H9 (cell line): ENCODE measurements at regions not wholly inside any gene's neighbourhood (a gene's known extent, or its start where the extent isn't known, plus 50 kb on each side); places are given as distances from the start of the nearest gene placed in this dataset.

ENCODE experiments used
- DNase-seq: peaks from one replicate; pipeline ENCODE4 v3.0.0-alpha.2; 2017
- H2AFZ ChIP-seq: one replicate; pipeline ENCODE4 v1.6.1; 2013; ENCODE audit warnings: mild to moderate bottlenecking, low read length, control low read depth, moderate library complexity
- H2AK5ac ChIP-seq: 2 replicates; pipeline ENCODE4 v1.6.1; 2013; ENCODE audit warnings: low read length, control low read depth, mixed read lengths; ENCODE audit not compliant: insufficient read length
- H2BK120ac ChIP-seq: one replicate; pipeline ENCODE4 v1.6.1; 2013; ENCODE audit warnings: low read depth, mild to moderate bottlenecking, low read length, control low read depth, inconsistent platforms; ENCODE audit not compliant: poor library complexity, severe bottlenecking
- H2BK12ac ChIP-seq: 2 replicates; pipeline ENCODE4 v1.6.1; 2013; ENCODE audit warnings: low read length, control low read depth, mixed read lengths, low read depth; ENCODE audit not compliant: insufficient read length
- H2BK15ac ChIP-seq: 2 replicates; pipeline ENCODE4 v1.6.1; 2013; ENCODE audit warnings: low read depth, low read length, control low read depth
- H2BK20ac ChIP-seq: one replicate; pipeline ENCODE4 v1.6.1; 2013; ENCODE audit warnings: low read depth, mild to moderate bottlenecking, low read length, control low read depth, inconsistent platforms; ENCODE audit not compliant: poor library complexity, severe bottlenecking
- H2BK5ac ChIP-seq: 2 replicates; pipeline ENCODE4 v1.6.1; 2013; ENCODE audit warnings: low read length, control low read depth, mixed read lengths; ENCODE audit not compliant: insufficient read length
- H3K14ac ChIP-seq: 2 replicates; pipeline ENCODE4 v1.6.1; 2013; ENCODE audit warnings: low read length, control low read depth; ENCODE audit not compliant: insufficient read depth
- H3K18ac ChIP-seq: 2 replicates; pipeline ENCODE4 v1.6.1; 2013; ENCODE audit warnings: low read depth, mild to moderate bottlenecking, mixed read lengths, low read length, control low read depth; ENCODE audit not compliant: insufficient read length
- H3K23ac ChIP-seq: 2 replicates; pipeline ENCODE4 v1.6.1; 2013; ENCODE audit warnings: low read length, control low read depth, mixed read lengths, low read depth; ENCODE audit not compliant: insufficient read length
- H3K23me2 ChIP-seq: 2 replicates; pipeline ENCODE4 v1.6.1; 2013; ENCODE audit warnings: low read depth, mild to moderate bottlenecking, mixed read lengths, low read length, control low read depth; ENCODE audit not compliant: insufficient read length, poor library complexity, severe bottlenecking
- H3K27ac ChIP-seq: 2 replicates; pipeline ENCODE4 v1.5.1; 2013; ENCODE audit warnings: low read length, control low read depth, mixed read lengths, low read depth; ENCODE audit not compliant: insufficient read length
- H3K27me3 ChIP-seq: 2 replicates; pipeline ENCODE4 v1.6.1; 2013; ENCODE audit warnings: low read length, control low read depth, inconsistent platforms; ENCODE audit not compliant: insufficient read depth
- H3K4ac ChIP-seq: 2 replicates; pipeline ENCODE4 v1.6.1; 2013; ENCODE audit warnings: low read depth, mild to moderate bottlenecking, control low read depth, inconsistent platforms, low read length, moderate library complexity
- H3K4me1 ChIP-seq: 2 replicates; pipeline ENCODE4 v1.6.1; 2013; ENCODE audit warnings: low read length, control low read depth, inconsistent platforms; ENCODE audit not compliant: insufficient read depth
- H3K4me2 ChIP-seq: 2 replicates; pipeline ENCODE4 v1.6.1; 2013; ENCODE audit warnings: low read length, control low read depth, mixed read lengths; ENCODE audit not compliant: insufficient read length, insufficient read depth
- H3K56ac ChIP-seq: 2 replicates; pipeline ENCODE4 v1.6.1; 2013; ENCODE audit warnings: low read depth, mild to moderate bottlenecking, mixed read lengths, low read length, control low read depth; ENCODE audit not compliant: insufficient read length
- H3K79me1 ChIP-seq: 2 replicates; pipeline ENCODE4 v1.6.1; 2013; ENCODE audit warnings: low read depth, mild to moderate bottlenecking, moderate library complexity, low read length, control low read depth, inconsistent platforms; ENCODE audit not compliant: insufficient read depth, poor library complexity, severe bottlenecking
- H3K79me2 ChIP-seq: 2 replicates; pipeline ENCODE4 v1.6.1; 2013; ENCODE audit warnings: low read length, control low read depth, inconsistent platforms; ENCODE audit not compliant: insufficient read depth
- H3K9ac ChIP-seq: 2 replicates; pipeline ENCODE4 v1.6.1; 2013; ENCODE audit warnings: low read length, control low read depth, mixed read lengths; ENCODE audit not compliant: insufficient read length; ENCODE audit errors: extremely low read depth
- H3K9me3 ChIP-seq: one replicate; pipeline ENCODE4 v1.6.1; 2013; ENCODE audit warnings: low read depth, low read length, inconsistent platforms; ENCODE audit not compliant: control insufficient read depth
- H3T11ph ChIP-seq: one replicate; pipeline ENCODE4 v1.6.1; 2013; ENCODE audit warnings: mild to moderate bottlenecking, low read length, control low read depth, inconsistent platforms
- H4K20me1 ChIP-seq: one replicate; pipeline ENCODE4 v1.6.1; 2013; ENCODE audit not compliant: control insufficient read depth, insufficient read length, insufficient read depth
- H4K5ac ChIP-seq: 2 replicates; pipeline ENCODE4 v1.6.1; 2013; ENCODE audit warnings: low read depth, mild to moderate bottlenecking, mixed read lengths, low read length, control low read depth; ENCODE audit not compliant: insufficient read length
- H4K8ac ChIP-seq: replicated peaks from 2 replicates; pipeline ENCODE4 v1.6.1; 2013; ENCODE audit warnings: low read length, control low read depth, mixed read lengths, low read depth; ENCODE audit not compliant: insufficient read length
- H4K91ac ChIP-seq: 2 replicates; pipeline ENCODE4 v1.6.1; 2013; ENCODE audit warnings: low read depth, mild to moderate bottlenecking, moderate library complexity, mixed read lengths, low read length, control low read depth; ENCODE audit not compliant: insufficient read length
- H3K27ac Mint-ChIP-seq, 3 experiments: 2 replicates in 2 of 3; 3 replicates in 1 of 3; pipeline ENCODE4 v1.8.0; 2020 to 2021; ENCODE audit warnings: mixed read lengths in 3 of 3, mild to moderate bottlenecking in 1 of 3, moderate library complexity in 1 of 3
- H3K27me3 Mint-ChIP-seq: 2 replicates; pipeline ENCODE4 v1.8.0; 2021; ENCODE audit warnings: low read depth, mild to moderate bottlenecking, moderate library complexity, mixed read lengths
- H3K36me3 Mint-ChIP-seq, 3 experiments: 2 replicates in 2 of 3; 3 replicates in 1 of 3; pipeline ENCODE4 v1.8.0; 2020 to 2021; ENCODE audit warnings: low read depth in 3 of 3, mixed read lengths in 3 of 3; ENCODE audit not compliant: insufficient read depth in 1 of 3
- H3K4me1 Mint-ChIP-seq, 2 experiments: 2 replicates each; pipeline ENCODE4 v1.8.0; 2020; ENCODE audit warnings: mixed read lengths in 2 of 2
- H3K4me3 Mint-ChIP-seq, 2 experiments: 2 replicates in 1 of 2; 3 replicates in 1 of 2; pipeline ENCODE4 v1.8.0; 2020 to 2021; ENCODE audit warnings: mild to moderate bottlenecking in 2 of 2, mixed read lengths in 2 of 2, moderate library complexity in 1 of 2
- H3K9me3 Mint-ChIP-seq, 2 experiments: 2 replicates in 1 of 2; 3 replicates in 1 of 2; pipeline ENCODE4 v1.8.0; 2020; ENCODE audit warnings: mild to moderate bottlenecking in 2 of 2, mixed read lengths in 2 of 2, moderate library complexity in 1 of 2
- CTCF ChIP-seq: fragments of 200-600 bp; sonication (generic); conservative IDR thresholded peaks from 3 replicates; pipeline ENCODE4 v1.8.0; 2021; ENCODE audit warnings: antibody characterized with exemption, mild to moderate bottlenecking
- WGBS: extraction: QIAGEN DNeasy Blood & Tissue Kit; methylation state at CpG from one replicate; pipeline ENCODE4 v1.1.7; 2013; ENCODE audit warnings: missing lambda C conversion rate, low lambda C conversion rate, mixed read lengths; ENCODE audit not compliant: insufficient read length; ENCODE audit errors: extremely low coverage; 5-methylcytosine and 5-hydroxymethylcytosine counted together

GRCh38 chr18:75157851-75158250, 51.1 kb downstream of the PTGR3 start:
- no peaks in the 10 kb centered on the region for H3K23me2 ChIP-seq
- peaks cover 11 to 16% of the 10 kb centered on the region in 2 experiments for H3K4me1 Mint-ChIP-seq
- H2AFZ ChIP-seq, result no peak overlapping the region
- H3K79me2 ChIP-seq, result no peaks in the 10 kb centered on the region
- no peaks in the 10 kb centered on the region for H3K9me3 ChIP-seq
- H3K14ac ChIP-seq, result no peak overlapping the region
- WGBS, result no CpG with 5 or more reads among the region's 12 CpGs
- no peak overlapping the region for H2BK120ac ChIP-seq
- H3K23ac ChIP-seq, result no peak overlapping the region
- H3T11ph ChIP-seq, result no peak overlapping the region
- no peak overlapping the region for H4K8ac ChIP-seq
- H3K27ac ChIP-seq, result no peak overlapping the region
- no peaks in the 10 kb centered on the region for H3K79me1 ChIP-seq
- H3K4ac ChIP-seq, result no peak overlapping the region
- no peak for DNase-seq
- no peak overlapping the region for H2BK20ac ChIP-seq
- H4K5ac ChIP-seq, result no peak overlapping the region
- H3K18ac ChIP-seq, result no peak overlapping the region
- H3K9ac ChIP-seq, result no peak overlapping the region
- H4K20me1 ChIP-seq, result no peaks in the 10 kb centered on the region
- H3K56ac ChIP-seq, result no peak overlapping the region
- no peak for TF ChIP-seq CTCF
- no peak overlapping the region for H3K4me2 ChIP-seq
- H2BK12ac ChIP-seq, result no peak overlapping the region
- no peak overlapping the region for H2BK5ac ChIP-seq
- peaks cover 2 to 15% (median 6%) of the 10 kb centered on the region in 3 experiments; a peak in 5 of 7 replicates for H3K36me3 Mint-ChIP-seq
- H2AK5ac ChIP-seq, result no peak overlapping the region
- H3K4me3 Mint-ChIP-seq, result no peak overlapping the region
- H3K27me3 Mint-ChIP-seq, result no peaks in the 10 kb centered on the region; the same call in none of the 2 replicates
- no peak overlapping the region for H3K27ac Mint-ChIP-seq
- no peak overlapping the region for H4K91ac ChIP-seq
- no peak overlapping the region for H2BK15ac ChIP-seq
- H3K4me1 ChIP-seq, result no peaks in the 10 kb centered on the region
- peaks cover 12 to 16% of the 10 kb centered on the region in 2 experiments for H3K9me3 Mint-ChIP-seq
- no peaks in the 10 kb centered on the region for H3K27me3 ChIP-seq
